Breast epithelium (tissue), 3 donors: ENCODE measurements at regions not wholly inside any gene's neighbourhood (a gene's known extent, or its start where the extent isn't known, plus 50 kb on each side); places are given as distances from the start of the nearest gene placed in this dataset.

Experiments used
- POLR2A ChIP-seq: fragments of 450-650 bp; IDR thresholded peaks from one replicate; pipeline ENCODE4 v1.6.1; 2016; ENCODE audit warnings: antibody characterized with exemption, mild to moderate bottlenecking, moderate library complexity
- POLR2AphosphoS5 ChIP-seq, 3 donors: sonication (generic); formaldehyde crosslinking; IDR thresholded peaks; one replicate each; pipeline ENCODE4 v1.6.1; 2017; ENCODE audit warnings: antibody characterized with exemption in 3 of 3
- TF ChIP-seq, protein P1 (sequence below), 3 donors: fragments of 450-650 bp; IDR thresholded peaks; one replicate each; pipeline ENCODE4 v1.5.1; 2016 to 2017; ENCODE audit warnings: antibody characterized with exemption in 3 of 3, mild to moderate bottlenecking in 3 of 3, moderate library complexity in 3 of 3

DNA sequence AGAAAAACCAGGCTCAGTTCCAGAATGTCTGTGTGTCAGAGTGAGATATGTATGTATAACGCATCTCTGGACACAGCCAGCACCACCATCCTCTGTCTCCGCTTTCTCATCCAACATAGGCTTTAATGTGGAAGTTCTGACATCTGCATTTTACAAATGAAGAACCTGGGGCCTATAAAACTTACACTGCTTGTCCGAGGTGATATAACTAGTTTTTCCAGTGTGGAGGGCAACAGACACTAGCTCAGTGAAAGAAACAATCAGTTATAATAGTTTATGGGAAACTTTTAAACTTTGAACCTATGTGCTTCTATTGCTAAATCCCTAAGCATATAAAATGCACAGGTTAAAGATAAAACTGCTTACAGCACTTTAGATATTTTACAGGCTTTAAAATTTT lies 208.7 kb downstream of the CRPPA start:
- TF ChIP-seq POLR2A, result no peak
- TF ChIP-seq, protein P1, sequence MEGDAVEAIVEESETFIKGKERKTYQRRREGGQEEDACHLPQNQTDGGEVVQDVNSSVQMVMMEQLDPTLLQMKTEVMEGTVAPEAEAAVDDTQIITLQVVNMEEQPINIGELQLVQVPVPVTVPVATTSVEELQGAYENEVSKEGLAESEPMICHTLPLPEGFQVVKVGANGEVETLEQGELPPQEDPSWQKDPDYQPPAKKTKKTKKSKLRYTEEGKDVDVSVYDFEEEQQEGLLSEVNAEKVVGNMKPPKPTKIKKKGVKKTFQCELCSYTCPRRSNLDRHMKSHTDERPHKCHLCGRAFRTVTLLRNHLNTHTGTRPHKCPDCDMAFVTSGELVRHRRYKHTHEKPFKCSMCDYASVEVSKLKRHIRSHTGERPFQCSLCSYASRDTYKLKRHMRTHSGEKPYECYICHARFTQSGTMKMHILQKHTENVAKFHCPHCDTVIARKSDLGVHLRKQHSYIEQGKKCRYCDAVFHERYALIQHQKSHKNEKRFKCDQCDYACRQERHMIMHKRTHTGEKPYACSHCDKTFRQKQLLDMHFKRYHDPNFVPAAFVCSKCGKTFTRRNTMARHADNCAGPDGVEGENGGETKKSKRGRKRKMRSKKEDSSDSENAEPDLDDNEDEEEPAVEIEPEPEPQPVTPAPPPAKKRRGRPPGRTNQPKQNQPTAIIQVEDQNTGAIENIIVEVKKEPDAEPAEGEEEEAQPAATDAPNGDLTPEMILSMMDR (IDR thresholded peaks at IDR 0.05), result no peak
- no peak for TF ChIP-seq POLR2AphosphoS5 (IDR thresholded peaks at IDR 0.05)
